Activated CD4-positive, alpha-beta T cell treated with anti-CD3 and anti-CD28 coated beads, Interleukin-2, Interleukin-4, amounts not matched to agents 100 ng/mL and 50 ng/mL, durations not matched to agents 16 hours and 8 hours (primary cell): ENCODE measurements at regions not wholly inside any gene's neighbourhood (a gene's known extent, or its start where the extent isn't known, plus 50 kb on each side); places are given as distances from the start of the nearest gene placed in this dataset.
"Not testable (repeated sequence)": the region's sequence is repeated elsewhere in the genome, so short reads cannot be mapped to it uniquely, and the experiment has no call there.

Source experiments
- DNase-seq: peaks from one replicate; pipeline ENCODE4 v3.0.0-alpha.2; 2020; ENCODE audit warnings: low spot score

DNA sequence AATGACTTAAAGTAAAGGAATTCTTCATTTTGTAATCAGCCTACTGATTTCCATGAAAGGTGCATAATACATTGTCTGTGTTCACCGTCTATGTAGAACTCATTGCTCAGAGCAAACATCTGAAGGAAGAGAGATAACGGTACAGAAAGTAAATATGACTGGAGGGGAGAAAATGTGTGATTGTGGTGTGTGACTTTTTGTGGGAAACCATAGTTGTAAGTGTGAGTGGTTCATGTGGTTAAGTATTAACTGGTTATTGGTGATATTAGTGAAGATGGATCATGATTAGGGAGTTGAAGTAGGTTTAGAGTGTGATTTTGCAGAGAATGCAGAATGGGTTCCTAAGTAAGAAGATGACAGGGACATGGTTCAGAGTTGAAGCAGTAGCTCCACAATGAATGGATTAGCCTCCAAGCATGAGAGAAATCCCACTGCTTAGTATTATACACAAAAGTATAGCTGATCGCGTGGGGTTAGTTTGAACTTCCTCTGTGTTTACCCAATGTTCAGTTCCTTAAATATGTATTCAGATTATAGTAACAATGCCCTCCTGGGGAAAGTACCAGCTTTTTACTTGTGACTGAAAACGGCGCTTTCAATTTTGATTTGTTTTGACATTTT, 368.9 kb downstream of the UTRN start:
- peak; percentile 39 for DNase-seq

DNA sequence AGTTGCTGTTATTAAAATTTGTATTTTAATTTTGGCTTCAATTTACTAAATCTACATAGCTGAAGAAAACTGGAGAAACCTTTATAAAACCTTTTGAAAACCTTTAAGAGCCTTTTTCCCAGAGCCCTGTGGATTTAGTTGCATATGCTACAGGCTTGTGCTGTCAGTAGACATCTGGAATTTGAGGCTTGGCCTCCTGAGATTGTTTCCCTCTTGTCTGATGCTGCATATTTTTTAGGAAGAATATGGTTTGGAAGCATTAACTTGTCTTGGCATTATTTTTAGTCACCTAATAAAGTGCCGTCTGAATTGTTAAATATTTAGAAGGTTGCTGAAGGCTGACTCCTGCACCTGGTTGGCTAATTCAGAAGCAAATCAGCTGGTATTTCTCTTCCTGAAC, 369.4 kb downstream of the UTRN start:
- no peak for DNase-seq

DNA sequence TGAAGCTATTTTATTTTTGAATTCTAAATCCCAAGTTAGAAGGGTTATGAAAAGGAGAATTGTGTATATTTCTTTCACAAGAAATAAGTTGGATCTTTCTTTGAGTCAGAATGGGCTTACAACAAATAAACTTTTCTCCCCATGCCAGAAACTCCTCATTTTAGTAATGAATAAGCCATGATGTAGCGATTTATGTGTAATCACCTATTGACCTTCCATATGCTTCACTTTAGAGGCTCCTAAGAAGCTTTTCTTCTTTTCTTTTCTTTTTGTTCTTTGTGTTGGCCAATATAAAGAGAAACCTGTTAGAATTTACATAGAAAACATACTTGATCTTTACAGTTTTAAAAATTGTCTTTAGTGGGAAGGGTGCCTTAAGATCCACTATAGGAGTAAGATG, 370.2 kb downstream of the UTRN start:
- peak; percentile 16 for DNase-seq

DNA sequence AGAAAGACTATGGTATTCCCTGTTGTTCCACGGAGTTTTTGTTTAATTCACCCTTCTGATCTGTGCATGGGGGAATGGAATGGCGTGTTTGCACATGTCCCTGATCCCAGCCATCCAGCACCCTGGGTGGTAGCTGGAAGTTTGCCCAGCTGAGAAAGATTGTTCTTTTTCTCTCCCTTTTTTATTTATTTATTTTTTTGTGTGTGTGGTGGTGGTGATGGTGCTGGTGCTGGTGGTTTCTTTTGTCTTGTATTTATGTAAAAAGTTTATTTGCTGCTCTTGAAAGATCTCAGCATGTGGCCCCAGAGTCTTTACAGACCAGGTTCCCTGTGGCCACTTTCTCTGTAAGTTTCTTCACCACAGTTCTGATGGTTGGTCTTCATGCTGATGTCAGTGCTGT, 372.6 kb downstream of the UTRN start:
- DNase-seq, result no peak

DNA sequence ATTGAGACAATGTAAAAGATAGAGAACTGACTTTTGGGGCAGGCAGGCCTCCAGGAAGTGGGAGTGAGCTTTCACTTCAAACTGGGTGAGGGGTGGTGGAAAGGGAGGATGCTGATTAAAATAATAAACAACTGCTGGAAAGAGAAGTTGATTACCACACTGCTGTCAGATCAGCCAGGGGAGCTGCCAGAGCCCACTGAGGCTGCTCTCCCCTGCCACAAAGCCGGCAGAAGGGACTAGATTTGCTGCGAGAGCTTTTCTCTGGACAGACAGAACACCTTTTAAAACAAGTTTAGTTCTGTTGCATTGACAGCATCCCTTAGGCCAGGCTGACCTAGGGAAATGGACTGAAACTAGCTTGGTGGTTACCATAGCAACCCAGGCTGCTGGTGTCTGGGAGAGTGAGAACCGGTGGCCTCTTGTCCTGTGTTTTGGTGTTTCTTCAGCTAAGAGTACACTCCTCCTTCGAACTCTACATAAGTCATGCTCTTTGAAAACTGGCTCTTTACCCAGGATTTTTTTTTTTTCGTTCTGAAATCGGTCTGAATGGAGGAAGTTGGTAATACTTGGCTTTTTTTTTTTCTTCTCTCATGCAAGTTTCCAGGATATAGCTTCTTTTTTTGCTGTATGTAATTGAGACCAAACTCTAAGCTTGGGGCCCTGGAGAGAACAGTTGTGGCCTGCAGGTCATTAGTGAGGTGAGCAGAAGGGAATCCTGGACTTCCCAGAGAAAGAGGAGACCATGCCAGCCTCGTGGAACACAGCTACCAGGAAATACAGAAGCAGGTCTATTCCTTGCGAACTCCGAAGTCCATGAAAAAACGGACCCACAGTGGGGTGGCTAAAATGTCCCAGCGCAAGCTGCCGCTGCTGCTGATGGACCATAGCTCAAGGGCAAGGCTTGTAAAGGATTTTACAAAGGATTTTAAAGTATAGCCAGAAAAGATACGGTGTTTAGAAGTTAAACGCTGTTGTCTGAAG, 374.4 kb downstream of the UTRN start:
- peak; percentile 15 for DNase-seq

DNA sequence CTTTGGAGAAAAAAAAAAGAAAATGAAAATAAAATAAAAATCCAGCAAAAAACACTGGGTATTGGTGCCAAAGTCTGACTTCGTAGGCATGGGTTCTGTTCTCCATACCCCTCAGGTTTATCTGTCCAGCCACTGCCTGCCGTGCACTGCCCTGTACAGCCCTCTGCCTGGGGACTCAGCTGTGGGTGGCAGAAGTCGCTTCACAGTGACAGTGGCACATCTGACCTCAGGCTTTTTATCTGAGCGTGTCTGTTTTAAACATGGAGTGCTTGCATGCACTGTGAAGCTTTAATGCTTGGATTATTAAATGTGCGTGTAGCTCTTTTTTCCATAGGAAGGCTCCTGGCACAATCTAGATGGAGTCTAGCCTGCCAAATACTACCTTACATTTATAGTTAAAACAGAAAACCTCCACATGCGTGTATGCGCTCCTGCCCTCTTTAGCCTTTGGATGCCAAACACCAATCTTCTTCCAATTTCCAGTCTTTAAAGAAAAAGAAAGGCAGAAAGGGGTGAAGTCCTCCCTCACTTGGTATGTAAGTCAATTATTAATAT, 375.5 kb downstream of the UTRN start:
- DNase-seq, result no peak

DNA sequence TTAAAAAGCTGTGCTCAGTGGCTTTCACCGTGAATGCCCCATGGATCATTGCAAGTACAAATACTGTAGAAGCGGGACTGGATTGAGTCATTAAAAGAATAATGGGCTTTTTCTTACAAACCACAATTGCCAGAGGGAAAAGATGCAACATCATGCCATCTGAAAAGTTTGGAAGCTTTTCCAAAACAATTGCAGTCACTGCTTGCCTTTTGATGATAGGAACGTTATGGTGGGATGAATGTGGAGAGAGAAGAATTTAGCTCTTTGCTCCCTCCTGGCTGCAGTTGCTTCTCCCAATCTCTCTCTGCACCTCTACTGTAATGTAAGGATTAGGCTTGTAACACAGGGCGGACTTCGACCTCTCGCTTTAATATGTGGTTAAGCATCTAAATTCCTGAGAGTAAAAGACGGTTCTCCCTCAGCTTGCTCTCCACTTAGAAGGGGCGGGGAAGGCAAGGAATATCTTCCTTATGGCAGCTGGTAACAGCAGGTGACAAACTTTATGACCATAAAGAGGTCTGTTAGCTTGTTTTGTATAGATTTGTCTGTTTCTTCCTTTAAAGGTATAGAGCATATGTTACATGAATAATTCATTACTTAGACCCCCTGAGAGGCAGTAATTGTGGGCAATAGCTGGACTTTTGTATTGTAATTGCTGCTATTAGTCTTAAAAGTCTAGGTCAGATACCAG, 376.1 kb downstream of the UTRN start:
- no peak for DNase-seq

DNA sequence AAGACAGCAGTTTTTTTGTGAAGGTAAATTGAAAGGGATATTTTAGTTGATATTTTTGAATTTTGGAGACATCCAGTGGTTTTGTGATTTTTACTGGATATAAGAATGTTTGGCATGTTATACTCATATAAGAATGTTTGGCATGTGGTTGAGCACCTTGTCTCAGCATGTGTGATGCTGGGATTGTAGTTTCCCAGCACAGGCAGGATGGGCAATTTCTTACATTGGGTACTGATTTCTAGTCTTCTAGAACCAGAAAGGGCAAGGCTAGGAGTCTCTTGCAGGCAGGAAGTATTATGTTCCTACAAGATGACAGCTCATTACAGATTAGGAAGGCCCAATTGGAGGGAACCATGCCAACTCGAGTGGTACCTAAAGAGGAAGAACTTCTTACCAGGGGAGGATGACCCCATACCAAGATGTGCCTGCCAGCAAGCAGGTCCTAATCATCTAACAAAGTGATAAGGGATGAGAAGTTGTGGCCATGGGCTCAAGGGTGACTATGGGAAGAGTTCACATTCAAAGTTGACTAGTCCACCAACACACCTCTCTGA, 377.8 kb downstream of the UTRN start:
- no peak for DNase-seq

DNA sequence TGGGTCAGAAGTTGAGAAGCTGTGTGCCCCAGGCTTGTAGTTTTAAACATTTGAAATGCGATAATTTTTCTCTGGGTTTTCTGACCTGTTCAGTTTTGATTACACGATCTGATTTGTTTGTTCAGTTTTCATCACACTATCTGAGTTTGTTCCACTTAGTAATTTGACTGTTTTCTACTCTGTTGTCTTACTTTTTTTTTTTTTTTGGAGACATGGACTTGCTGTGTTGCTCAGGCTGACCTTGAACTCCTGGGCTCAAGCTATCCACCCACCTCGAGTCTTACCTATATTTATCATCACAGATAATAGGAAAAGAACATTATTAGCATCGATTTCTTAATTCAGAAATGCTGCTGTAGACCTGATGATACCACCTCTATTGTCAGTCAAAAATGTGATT, 379.1 kb downstream of the UTRN start:
- no peak for DNase-seq

DNA sequence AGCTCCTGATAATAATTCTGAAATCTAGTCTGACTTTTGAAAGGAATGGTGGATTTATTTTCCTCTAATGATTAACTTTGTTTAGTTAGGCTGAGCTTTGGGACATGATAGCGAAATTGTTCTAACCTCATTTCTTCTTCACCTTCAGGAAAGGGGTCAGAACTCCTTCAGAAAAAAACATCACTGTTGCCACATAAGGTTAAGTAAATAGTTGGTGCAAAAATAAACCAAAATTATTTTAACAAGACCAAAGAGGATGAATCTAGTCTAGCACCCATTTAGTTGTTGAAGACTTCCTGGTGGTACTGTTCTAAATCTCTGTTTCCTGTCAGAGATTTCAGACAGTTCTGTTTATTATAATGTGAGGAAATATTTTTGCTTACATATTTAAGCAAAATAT, 379.8 kb downstream of the UTRN start:
- DNase-seq, result no peak

DNA sequence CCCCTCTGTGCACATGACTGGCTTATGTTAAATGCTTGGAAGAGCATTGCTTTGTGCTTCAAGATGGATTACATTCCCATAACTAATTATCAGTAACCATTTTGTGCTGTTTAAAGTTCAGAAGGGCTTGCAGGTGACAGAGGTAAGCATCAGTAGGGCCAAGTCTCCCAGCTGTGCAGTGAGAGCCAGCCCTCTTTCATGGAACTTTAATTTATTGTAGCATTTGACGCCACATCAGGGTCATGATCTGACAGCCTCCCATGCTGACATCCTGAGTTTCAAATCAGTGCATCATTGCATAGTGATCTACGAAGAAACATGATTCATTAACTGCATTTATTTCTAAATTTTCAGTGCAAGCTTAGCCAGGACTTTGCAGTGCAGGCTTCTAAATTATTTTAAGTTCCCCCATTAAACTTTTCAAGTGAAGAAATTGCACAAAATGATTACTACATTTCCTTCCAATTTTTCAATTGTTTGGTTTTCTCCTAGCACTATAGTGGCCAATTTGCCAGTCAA, 380.9 kb downstream of the UTRN start:
- DNase-seq, result no peak

DNA sequence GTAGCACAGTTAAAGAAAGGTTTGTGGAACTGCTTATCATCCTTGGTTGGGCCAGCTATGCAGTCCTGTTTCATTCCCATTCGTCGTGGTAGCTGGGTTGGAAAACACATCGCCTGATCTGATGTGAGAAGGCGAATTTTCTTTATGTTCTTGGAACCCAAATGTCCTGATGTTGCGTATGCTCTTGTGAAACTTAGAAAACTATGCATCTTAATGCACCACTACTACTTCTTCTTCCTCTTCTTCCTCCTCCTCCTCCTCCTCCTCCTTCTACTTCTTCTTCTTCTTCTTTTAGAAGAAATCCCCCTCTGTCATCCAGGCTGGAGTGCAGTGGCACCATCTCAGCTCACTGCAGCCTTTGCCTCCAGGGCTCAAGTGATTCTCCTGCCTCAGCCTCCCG, 381.6 kb downstream of the UTRN start:
- DNase-seq, result no peak

DNA sequence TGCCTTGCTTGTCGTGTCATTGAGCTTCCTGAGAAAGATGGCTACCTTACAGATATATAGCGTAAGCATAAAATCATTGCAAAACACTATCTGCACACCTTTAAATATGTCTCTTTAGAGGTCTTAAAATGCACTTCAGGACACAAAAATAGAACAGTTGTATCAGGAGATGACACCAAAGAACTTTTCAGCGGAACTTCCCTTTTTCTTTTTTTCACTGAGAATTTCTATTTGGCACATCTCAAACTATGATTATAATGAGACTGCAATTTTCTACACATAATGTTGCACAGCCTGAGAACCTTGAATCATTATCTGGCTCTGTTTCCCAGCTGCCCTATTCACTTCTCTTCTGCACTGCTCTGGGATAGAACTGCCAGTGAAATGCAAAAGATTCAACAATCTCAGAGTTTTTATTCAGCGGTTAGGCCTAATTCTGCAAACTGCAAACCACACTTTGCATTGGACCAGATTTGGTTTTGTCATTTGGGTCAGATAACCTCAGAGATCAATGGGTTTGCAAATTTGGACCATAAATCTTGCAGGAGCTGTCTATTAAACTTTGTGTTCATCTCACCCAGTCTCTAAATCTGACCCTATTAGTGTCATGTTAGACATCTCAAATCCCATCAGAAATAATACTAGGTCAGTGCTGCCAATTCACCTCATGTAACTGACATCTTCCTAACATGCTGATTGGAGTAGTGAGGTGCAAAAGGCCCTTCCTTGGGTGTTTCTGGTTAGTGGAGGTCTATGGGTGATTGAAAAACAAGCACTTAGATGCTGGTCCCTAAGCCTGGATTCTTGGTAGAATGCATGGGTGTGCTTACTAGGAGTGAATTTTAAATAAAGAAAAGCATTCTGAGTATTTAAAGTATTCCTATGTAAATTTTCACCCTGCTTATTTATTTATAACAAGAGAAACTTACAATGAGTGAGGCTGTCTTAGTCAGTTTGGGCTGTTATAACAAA, 382.7 kb downstream of the UTRN start:
- DNase-seq, result no peak

DNA sequence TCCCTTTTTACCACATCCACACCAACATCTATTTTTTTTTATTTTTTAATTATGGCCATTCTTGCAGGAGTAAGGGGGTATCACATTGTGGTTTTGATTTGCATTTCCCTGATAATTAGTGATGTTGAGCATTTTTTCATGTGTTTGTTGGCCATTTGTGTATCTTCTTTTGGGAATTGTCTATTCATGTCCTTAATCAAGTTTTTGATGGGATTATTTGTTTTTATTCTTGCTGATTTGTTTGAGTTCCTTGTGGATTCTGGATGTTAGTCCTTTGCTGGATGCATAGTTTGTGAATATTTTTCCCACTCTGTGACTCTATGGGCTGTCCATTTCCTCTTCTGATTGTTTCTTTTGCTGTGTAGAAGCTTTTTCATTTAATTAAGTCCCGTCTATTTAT, 385.1 kb downstream of the UTRN start:
- DNase-seq, result not testable (repeated sequence)

DNA sequence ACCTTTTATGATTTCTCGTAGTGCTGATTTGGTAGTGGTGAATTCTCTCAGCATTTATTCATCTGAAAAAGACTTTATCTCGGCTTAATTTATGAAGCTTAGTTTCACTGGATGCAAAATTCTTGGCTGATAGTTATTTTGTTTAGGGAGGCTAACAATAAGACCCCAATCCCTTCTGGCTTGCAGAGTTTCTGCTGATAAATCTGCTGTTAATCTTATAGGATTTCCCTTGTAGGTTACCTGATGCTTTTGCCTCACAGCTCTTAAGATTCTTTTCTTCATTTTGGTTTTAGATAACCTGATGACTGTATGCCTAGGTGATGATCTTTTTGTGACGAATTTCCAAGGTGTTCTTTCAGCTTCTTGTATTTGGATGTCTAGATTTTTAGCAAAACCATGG, 388.7 kb downstream of the UTRN start:
- no peak for DNase-seq

DNA sequence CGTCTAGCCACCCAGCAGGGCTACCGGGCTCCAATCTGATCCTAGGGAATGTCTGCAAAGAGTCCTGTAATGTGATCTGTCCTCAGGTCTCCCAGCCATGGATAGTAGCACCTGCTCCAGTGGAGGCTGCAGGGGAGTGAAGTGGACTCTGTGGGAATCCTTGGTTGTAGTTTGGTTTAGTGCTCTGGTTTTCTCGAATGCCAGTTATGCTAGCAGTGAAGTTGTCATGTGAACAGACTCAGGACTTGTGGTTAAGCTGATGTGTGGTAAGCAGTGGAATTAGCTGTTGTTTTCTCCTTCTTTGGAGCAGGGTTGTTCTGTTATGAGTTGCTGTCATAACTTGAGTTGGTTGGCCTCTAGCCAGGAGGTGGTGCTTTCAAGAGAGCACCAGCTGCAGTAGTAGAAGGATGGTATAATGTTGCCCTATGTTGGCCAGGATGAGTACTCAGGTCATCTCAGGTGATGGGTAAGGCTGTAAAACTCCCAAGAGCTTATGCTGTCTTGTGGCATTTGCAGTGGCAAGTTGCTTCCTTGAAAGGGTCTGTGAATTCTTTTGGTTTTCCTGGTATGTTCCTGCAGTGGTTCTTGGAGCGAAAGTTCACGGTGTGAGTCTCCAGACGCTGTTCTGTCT, 390.2 kb downstream of the UTRN start:
- peak; percentile 79 for DNase-seq

DNA sequence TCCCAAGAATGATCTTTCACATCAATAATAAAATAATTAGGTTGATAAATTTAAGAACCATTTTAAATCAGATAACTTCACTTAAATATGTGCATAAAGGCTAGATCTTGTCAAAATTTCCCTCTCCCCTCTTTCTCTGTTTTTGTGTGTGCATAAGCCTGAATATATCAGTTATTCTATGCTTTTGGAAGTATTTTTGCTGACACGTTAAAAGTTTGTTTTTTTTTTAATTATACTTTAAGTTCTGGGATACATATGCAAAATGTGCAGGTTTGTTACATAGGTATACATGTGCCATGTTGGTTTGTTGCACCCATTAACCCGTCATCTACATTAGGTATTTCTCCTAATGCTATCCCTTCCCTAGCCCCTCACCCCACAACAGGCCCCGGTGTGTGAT, 391.2 kb downstream of the UTRN start:
- DNase-seq, result not testable (repeated sequence)

DNA sequence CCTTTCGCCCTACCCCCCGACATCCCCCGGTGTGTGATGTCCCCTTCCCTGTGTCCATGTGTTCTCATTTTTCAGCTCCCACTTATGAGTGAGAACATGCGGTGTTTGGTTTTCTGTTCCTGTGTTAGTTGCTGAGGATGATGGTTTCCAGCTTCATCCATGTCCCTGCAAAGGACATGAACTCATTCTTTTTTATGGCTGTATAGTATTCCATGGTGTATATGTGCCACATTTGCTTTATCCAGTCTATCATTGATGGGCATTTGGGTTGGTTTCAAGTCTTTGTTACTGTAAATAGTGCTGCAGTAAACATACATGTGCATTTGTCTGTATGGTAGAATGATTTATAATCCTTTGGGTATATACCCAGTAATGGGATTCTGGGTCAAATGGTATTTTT, 392.1 kb downstream of the UTRN start:
- DNase-seq, result not testable (repeated sequence)

DNA sequence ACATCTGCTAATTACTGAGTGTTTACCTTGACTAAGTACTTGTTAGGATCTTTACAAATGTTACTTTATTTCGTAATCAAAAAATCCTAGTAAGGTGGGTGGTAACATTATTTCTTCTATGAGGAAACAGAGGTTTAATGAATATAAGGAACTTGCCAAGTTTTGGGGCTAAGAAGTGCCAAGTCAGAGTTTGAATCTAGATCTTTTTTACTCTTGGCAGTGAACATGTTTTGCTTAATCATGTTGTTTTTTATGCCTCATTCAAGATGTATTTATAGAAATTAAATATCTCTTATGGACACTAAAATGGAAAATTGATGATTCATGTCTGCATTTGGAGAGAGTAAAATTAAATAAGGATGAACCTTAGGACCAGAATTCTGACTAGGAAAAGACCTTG, 393.7 kb downstream of the UTRN start:
- DNase-seq, result no peak

DNA sequence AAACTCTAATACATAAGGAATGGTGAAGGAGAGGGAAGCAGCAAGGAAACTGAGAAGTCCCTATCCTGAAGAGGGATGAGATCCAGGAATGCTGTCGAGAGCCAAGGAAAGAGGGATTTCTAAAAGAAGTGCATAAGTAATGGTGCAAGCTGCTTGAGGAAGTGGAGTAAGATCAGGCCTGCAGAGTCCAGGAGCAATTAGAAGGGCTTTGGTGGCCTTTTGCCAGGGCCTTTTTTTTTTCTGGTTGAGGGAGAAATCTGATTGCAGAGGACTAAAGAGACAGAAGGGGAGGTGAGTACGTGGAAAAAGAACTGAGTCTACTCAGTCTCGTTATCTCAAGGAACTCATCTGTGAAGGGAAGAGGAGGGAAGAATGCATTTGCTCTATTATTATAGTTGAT, 396.2 kb downstream of the UTRN start:
- no peak for DNase-seq
